CD4-positive, alpha-beta T cell treated with Interleukin-10 for 1 hour (primary cell): ENCODE measurements at regions not wholly inside any gene's neighbourhood (a gene's known extent, or its start where the extent isn't known, plus 50 kb on each side); places are given as distances from the start of the nearest gene placed in this dataset.
"Not testable (repeated sequence)": the region's sequence is repeated elsewhere in the genome, so short reads cannot be mapped to it uniquely, and the experiment has no call there.

Experiments
- DNase-seq: peaks from one replicate; pipeline ENCODE4 v3.0.0-alpha.2; 2020

DNA sequence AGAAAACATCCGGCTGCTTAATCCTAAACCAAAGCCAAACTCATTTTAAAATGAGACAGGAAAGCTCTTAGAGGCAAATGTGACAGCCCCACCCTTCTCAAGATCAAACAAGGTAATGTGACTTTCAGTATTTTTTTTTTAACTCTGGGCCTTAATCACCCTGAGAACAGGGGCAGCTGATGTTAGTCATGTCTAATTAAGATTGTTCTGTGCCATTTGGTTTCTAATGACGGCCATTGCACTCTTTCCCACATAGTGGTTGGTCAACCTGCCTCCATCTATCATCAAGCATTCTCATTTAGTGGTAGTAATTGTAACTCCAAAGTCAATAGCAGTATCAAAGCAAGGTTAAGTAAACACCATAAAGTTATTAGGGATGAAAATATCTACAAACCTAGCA lies 191.6 kb upstream of the EXOC2 start:
- DNase-seq = no peak

DNA sequence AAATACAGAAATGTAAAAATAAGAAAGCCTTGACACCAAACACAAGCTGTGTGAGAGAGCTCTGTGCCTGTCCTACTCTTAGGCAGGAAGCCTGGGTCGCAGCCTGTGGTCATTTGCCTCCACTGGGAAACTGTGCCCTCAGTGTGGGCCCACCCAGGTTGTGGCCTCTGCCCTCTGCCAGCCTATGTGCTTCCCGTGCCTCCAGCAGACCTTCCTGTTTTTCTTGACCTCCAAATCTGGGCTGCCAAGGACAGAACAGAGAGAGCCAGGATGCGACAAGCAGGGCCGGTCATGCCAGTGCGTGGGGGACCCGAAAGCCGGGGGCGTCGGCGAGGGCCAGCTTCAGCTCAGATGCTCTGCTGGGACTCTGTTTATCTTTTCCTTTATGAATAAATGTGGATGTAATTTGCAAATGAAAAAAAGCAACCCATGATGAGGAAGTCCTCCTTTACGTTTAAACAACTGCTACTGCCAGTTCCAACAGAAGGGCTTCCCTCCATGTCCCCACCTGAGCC lies 189.2 kb upstream of the EXOC2 start:
- no peak for DNase-seq

DNA sequence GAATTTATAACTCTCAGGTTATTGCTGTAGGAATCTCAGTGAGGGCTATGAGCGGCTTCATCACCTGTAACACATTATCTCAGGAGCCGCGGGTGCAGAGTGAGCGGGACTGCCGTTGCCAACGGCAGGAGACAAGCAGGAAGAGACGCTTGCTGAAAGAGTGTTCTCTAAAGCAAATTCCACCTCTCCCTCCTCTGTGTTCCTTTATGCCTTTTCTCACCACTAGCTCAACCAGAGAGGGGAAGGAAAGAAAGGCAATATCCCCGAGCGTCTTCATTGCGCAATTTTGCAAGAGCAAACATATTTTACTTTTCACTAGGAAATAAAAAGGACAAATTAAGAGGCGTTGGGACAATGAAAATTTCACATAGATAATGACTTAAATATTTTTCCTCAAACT lies 185.2 kb upstream of the EXOC2 start:
- no peak for DNase-seq

DNA sequence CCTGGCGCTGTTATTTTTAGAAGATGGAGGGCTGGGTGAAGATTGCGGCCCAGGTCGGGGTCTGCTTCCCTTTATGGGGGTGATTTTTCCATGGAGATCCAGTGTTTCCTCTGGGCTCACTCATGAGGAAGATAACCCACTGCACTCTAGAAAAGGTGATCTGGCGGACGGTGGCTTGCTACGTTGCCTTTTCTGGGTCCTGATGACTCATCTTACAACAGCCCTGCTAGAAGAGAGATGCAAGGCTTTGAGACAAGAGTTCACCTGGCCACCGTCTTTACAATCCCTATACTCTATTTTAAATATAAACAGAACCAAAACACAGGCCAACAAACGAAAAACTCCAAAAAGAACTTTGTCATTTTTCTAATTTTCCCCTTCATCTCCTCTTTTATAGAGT lies 182.1 kb upstream of the EXOC2 start:
- DNase-seq = no peak

DNA sequence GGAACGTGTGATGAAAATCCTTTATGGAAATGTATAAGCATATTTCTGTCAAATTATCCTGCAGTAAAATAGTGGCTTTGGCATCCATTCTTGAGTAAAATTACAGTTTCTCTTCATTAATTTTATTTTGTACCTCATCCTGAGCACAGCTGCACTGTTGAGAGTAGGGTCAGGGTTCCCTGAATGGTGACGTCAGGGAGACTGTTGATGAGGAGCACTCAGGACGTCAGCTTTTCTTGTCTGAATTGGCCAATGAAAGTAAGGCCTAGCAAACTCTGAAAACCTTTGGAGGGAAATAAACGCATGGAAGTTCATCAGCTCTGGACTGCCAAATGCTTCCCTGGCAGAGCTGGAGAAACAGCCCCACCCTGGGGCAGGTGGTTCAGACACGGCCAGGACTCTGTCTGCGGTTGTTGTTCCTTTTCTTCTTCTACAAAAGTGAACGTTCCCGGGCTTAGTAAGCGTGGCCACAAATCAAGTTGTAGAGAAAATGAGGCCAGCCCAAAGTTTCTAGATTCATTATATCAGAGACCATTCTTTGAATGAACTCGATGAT lies 179.7 kb upstream of the EXOC2 start:
- no peak for DNase-seq

DNA sequence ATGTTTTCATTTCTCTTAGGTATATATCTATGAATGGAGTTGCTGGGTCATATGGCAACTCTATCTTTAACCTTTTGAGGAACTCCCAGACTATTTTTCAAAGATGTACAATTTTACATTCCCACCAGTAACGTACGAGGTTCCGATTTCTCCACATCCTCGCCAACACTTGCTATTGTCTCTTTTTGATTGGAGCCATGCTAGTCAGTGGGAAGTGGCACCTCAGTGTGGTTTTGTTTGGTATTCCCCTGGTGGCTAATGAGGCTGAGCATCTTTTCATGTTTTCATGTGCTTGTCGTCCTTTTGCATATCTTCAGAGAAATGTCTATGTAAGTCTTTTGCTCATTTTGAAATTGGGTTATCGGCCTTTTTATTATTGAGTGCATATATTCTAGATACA lies 178.6 kb upstream of the EXOC2 start:
- no peak for DNase-seq

DNA sequence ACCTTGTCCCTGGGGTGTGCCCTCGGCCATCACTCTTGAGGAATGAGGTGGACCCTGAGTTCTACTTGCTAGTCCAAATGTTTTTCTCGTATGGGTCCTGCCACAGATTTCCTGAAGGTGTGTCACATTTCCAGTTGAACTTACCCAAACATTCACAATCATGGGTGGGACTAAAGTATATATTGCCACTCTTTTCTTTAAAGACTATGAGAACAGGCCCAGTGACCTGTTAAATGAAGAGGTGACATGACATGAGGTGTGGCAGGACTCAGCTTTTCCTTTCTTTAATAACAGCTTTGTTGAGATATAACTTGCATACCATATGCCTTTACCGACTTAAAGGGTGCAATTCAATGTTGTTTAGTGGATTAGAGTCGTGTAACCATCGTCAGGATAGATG lies 177.2 kb upstream of the EXOC2 start:
- DNase-seq = no peak

DNA sequence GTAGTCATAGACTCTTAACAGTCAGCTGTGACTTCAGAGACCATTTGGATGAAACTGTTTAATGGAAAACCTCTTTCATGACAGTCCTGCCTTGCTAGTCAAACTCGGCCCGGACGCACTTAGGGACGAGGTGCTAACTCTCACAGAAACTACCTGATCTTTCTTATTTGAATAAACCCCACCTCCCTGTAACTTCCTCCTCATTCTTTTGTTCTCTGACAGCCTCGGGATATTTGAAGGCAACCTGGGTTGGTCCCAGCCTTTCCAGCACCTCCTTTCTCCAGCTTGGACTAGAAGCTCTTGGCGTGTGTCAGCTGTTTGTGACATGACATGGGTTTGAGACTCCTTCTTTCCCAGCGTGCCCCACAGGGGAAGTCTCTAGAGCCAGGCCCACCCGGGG lies 175.3 kb upstream of the EXOC2 start:
- no peak for DNase-seq

DNA sequence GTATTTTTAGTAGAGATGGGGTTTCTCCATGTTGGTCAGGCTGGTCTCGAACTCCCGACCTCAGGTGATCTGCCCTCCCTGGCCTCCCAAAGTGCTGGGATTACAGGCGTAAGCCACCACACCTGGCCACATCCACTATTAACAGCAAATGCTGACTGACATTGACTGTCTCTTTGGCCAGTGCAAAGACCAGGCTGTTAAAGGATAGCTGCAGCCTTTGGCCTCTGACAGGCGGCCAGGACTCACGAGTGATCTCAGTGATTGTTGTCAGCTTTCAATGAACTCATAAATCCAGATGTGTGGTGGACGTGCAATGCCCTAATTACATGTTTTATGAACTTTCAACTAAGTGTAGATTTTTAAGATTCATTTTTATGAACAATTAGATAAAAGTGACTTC lies 174.4 kb upstream of the EXOC2 start:
- no peak for DNase-seq

DNA sequence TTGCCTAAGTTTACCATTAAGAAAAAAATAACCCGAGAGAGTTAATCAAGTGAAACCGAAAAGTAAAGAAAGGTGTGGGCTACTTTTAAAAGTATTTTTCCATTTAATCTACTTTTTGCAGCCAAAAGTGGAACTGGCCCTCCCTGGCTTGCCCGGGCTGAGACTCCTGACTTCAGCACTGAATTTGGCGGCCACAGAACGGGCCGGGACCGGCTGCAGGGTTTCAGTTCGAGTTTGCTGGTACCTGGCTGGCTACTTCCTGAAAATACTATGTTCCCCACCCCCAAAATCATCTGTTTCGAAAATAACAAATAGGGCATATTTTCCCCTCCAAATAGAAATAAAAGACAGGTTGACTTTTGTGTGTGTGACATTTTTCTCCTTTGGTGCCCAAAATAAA lies 173.4 kb upstream of the EXOC2 start:
- DNase-seq = no peak

DNA sequence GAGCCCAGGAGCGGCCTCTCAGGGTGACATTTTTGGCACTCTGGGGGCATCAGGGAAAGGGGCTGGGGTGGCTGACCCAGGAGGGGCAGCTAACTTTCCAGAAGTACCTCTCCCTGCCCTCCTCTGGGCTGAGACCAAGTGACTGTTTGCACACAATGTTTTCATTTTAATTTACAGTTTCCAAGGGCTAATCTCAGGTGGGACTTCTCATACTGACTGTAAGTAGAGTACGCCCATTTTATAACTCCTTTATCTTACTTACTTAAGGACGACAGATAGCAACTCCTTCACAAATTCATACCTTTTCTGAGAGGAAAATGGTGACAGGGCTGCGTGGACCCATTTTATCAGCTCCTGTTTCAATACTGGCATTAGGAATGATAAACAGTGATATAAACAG lies 172.9 kb upstream of the EXOC2 start:
- DNase-seq = no peak

DNA sequence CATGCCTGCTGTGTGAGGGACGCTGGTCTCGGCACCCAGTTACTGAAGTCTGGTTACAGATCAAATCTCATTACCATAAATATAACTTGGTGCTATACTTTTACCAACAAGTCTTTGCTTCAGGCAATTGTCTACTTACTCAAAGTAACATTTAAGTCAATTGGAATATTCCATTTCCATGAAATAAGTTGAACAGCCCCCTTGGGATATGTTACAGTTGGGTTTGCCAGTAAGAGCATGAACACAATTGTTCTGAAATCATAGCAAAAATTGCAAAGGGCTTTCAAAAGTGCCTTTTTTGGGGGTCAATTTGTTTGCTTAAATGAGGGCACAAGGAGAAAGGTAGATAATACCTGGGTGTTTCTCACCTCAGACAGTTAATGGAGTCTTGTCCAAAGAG lies 170.9 kb upstream of the EXOC2 start:
- DNase-seq = no peak

DNA sequence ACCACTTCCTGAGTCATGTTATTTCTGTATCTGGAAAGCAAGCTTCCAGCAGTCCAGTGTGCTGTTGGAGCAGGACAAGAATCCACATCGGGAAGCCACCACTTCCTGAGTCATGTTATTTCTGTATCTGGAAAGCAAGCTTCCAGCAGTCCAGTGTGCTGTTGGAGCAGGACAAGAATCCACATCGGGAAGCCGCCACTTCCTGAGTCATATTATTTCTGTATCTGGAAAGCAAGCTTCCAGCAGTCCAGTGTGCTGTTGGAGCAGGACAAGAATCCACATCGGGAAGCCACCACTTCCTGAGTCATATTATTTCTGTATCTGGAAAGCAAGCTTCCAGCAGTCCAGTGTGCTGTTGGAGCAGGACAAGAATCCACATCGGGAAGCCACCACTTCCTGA lies 170.2 kb upstream of the EXOC2 start:
- DNase-seq = not testable (repeated sequence)

DNA sequence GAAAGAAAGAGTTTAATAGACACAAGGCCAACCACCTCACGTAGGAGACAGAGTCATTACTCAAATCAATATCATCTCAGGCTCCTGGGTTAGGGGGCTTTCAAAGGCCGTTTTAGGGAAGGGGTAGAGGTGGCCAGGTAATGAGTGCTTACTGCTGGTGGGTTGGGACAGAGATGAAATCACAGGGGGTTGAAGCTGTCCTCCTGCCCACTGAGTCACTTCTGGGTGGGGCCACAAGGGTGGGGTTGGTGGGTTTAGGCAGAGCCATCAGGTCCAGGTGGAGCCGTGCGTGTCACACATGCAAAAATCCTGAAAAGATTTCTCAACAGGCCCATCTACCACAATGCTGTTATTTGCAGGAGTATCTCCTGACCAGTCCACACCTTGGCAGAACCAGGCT lies 167.0 kb upstream of the EXOC2 start:
- no peak for DNase-seq

DNA sequence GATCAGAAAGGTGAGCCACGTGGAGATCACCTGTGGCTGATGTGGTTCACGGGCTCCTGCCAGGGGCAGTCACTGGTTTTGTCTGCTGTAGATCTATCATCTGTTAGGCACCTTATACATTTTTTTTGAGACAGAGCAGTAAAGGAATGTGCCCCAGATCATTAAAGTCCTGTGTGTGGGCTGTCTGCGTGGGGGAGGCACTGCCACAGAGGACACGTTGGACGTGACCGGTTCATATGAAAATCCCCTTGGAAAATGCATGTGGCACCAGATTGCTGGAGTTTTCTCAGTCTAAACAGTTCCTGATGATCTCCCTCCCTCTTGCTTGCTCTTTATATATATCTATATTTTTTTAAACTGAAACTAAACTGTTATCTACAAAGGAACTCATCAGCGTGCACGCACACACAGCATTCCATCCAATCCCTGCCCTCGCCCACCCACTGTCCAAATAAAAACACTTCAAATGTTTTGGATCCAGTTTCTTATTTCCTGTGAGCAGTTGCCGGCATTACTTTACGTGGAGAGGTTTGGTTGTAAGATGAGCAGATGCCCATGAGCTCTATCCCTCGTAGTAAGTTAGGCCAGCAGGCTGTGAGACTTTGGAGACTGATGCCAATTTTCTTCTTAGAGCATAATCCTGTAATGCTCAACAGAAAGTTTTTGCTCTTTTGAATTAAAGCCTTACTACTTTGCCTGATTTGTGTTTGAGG lies 161.6 kb upstream of the EXOC2 start:
- no peak for DNase-seq

DNA sequence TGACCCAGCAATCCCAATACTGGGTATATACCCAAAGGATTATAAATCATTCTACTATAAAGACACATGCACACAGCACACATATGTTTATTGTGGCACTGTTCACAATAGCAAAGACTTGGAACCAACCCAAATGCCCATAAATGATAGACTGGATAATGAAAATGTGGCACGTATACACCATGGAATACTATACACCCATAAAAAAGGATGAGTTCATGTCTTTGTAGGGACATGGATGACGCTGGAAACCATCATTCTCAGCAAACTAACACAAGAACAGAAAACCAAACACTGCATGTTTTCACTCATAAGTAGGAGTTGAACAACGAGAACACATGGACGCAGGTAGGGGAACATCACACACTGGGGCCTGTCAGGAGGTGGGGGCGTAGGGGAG lies 159.3 kb upstream of the EXOC2 start:
- DNase-seq = not testable (repeated sequence)

DNA sequence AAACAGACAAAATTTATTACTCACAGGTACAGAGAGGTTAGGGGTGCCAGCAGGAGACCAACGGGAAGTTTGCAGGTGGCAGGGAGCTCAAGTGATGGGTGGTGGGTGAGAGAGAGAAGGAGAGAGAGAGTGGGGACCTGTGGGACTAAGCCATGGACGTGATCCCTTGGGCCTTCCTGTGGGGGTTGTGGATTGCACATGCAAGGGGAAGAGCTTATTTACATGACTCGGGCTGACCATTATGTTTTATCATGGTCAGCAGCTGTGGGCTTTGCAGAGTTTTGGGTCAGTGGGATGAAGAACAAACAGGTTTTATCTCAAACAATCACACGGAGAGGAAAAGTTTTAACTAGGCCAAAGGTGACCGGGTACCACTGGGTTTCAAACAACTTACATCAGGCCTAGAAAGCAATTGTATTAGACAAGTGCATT lies 156.2 kb upstream of the EXOC2 start:
- no peak for DNase-seq

DNA sequence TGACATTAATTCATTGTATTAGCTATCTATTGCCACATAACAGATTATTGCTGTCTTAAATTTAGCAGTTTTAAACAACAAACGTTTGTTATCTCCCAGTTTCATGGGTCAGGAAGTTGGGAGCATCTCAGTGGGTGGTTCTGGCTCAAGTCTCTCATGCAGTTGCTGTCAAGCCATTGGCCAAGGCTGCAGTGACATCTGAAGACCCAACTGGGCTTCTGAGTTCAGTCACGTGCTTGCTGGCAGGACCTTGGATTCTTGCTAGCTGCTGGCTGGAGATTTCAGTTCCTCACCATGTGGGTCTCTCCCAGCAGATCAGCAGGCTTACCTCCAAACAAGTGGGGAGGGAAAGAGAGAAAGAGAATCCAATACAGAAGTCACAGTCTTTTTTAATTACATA lies 152.6 kb upstream of the EXOC2 start:
- DNase-seq = no peak

DNA sequence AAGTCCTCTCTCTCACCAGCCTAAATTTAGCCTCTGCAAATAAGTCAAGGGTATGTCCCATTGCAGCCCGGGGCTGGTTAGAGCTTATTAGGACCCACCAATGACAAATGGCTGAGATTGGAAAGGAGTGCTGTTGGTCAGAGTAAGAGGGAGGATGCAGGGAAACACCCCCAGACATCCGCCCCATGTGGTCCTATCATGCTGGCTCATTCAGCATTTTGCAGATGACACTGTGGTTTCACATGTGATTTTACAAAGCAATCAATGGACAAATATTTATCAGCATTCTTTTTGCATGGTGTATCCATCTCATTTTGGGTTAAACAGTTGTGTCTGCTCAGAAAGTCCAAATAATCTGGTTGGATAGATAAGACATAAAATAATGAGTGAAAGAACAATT lies 152.2 kb upstream of the EXOC2 start:
- no peak for DNase-seq

DNA sequence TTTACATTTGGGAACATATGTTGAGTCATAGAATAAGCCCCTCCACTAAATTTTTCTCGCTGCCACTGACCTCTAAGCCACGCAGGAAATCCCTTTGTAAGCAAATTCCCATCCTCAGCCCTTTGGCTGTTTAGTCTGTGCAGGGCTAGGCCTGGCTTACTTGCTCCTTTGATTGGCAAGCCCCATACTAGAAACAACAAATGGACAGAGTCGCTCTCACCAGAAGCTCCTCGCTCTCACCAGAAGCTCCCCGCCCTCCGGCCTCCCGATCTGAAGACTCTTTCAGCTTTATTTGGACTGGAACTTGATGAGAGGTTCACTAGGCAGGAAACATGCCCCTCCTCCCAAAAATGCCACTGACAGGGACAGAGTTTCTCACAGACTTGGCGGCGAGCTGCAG lies 149.2 kb upstream of the EXOC2 start:
- DNase-seq = no peak

DNA sequence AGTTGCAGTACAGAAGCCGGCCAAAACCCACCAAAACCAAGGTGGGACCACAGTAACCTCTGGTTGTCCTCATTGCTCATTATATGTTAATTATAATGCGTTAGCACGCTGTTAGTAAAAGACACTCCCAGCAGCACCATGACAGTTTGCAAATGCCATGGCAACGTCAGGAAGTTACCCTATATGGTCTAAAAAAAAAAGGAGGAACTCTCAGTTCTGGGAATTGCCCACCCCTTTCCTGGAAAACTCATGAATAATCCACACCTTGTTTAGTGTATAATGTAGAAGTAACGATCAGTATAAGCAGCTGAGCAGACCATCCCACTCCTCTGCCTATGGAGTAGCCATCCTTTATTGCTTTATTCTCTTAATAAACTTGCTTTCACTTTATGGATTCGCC lies 148.6 kb upstream of the EXOC2 start:
- DNase-seq = no peak

DNA sequence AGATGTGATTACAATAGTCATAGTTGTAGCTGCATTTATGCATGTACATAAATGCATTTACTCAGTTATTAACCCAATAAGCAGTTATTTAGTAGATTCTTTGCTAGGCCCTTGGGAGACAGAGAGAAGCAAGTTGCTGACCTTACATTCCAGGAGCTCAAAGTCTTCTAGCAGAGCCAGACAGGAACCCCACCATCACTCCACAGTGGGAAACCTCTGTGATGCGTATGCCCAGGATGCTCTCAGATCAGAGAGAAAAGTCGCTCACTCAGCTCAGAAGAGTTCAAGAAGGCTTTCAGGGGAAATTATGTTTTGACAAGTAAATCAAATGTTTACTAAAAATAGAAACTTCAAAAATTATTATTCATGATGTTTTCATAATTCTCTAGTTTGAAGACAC lies 146.3 kb upstream of the EXOC2 start:
- no peak for DNase-seq

DNA sequence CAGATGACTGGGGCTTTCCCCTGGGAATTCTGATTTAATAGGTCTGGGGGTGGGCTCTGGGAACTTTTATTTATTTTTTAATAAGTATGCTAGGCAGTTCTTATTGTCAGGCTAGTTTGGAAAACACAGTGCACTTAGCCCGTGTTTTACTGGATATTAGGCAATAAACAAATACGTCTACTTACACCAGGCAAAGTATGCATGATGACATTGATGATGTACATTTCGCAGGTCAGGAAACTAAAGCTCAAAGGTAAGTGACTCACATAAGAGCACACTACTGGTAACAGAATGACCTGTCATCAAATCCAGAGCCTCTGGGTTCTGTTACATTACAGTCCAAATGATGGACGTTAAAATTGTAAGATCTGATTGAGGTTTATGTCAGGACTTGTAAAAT lies 144.4 kb upstream of the EXOC2 start:
- DNase-seq = no peak

DNA sequence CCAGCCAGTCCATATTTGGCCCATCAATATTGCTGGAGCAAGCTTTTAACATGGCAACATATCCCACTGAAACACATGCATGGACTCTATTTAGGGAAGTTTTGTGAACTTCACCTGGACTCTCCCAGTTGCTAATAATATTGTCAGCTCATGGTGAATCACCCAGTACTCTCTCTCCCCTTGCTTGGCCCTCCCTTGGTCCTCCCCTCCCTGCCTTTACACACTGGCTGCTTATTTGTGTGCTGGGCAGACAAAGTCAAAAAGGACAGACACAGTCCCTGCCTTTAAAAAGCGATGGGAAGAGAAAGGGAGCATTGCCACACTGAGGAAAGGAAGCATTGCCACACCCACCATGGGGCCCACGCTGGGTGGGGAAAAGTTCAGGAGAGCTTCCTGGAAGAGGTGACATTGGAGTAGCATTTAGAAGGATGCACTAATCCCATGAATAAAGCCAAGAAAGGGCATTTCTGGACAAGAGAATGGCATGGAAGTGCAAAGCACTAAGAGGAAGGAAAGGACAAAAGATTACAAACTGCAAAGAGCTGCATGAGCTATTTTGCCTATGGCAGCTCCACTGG lies 143.4 kb upstream of the EXOC2 start:
- no peak for DNase-seq
